GM23338 (cell line): ENCODE measurements at regions not wholly inside any gene's neighbourhood (a gene's known extent, or its start where the extent isn't known, plus 50 kb on each side); places are given as distances from the start of the nearest gene placed in this dataset.

Experiments used
- ATAC-seq: fragments of 200-7000 bp; cut with Tn5 transposase; 3 replicates; pipeline ENCODE4 v1.9.1; 2020
- DNase-seq: peaks from one replicate; pipeline ENCODE4 v3.0.0-alpha.2; 2015; ENCODE audit warnings: low spot score
- H2AFZ ChIP-seq: fragments of 200-600 bp; sonication (generic); 2 replicates; pipeline ENCODE4 v1.8.0; 2016; ENCODE audit warnings: antibody characterized with exemption, mild to moderate bottlenecking, moderate library complexity
- H3F3A ChIP-seq: fragments of 200-600 bp; sonication (generic); replicated peaks from 2 replicates; pipeline ENCODE4 v1.8.0; 2017; ENCODE audit warnings: antibody characterized with exemption, mixed run types, low read depth
- H3K27ac ChIP-seq: fragments of 200-600 bp; sonication (generic); 2 replicates; pipeline ENCODE4 v1.6.1; 2016; ENCODE audit warnings: low read depth
- H3K27me3 ChIP-seq: fragments of 200-600 bp; sonication (generic); 2 replicates; pipeline ENCODE4 v1.8.0; 2016; ENCODE audit warnings: mild to moderate bottlenecking, mixed run types, moderate library complexity; ENCODE audit not compliant: insufficient read depth
- H3K36me3 ChIP-seq: fragments of 200-600 bp; sonication (generic); 2 replicates; pipeline ENCODE4 v1.8.0; 2016; ENCODE audit warnings: mild to moderate bottlenecking; ENCODE audit not compliant: insufficient read depth
- H3K4me1 ChIP-seq: fragments of 200-600 bp; sonication (generic); 2 replicates; pipeline ENCODE4 v1.8.0; 2016; ENCODE audit warnings: mild to moderate bottlenecking, moderate library complexity; ENCODE audit not compliant: insufficient read depth
- H3K4me2 ChIP-seq: fragments of 200-600 bp; sonication (generic); 2 replicates; pipeline ENCODE4 v1.7.1; 2017; ENCODE audit warnings: mixed run types
- H3K4me3 ChIP-seq: fragments of 200-600 bp; sonication (generic); 2 replicates; pipeline ENCODE4 v1.6.1; 2016; ENCODE audit warnings: mixed run types
- H3K79me2 ChIP-seq: fragments of 200-600 bp; sonication (generic); replicated peaks from 2 replicates; pipeline ENCODE4 v1.8.0; 2017; ENCODE audit warnings: mild to moderate bottlenecking; ENCODE audit not compliant: insufficient read depth
- H3K9me2 ChIP-seq: fragments of 200-600 bp; sonication (generic); 2 replicates; pipeline ENCODE4 v1.8.0; 2017; ENCODE audit not compliant: insufficient read depth
- H4K20me1 ChIP-seq: fragments of 200-600 bp; sonication (generic); replicated peaks from 2 replicates; pipeline ENCODE4 v1.8.0; 2017; ENCODE audit warnings: mild to moderate bottlenecking; ENCODE audit not compliant: insufficient read depth
- H3K27ac Mint-ChIP-seq: 2 replicates; pipeline ENCODE4 v1.8.0; 2020; ENCODE audit warnings: inconsistent platforms, mild to moderate bottlenecking, moderate library complexity, mixed read lengths
- H3K27me3 Mint-ChIP-seq: 3 replicates; pipeline ENCODE4 v1.8.0; 2022; ENCODE audit warnings: low read depth, mild to moderate bottlenecking, moderate library complexity, mixed read lengths, inconsistent platforms; ENCODE audit not compliant: insufficient read depth, poor library complexity
- H3K36me3 Mint-ChIP-seq: 3 replicates; pipeline ENCODE4 v1.8.0; 2021; ENCODE audit warnings: low read depth, mild to moderate bottlenecking, inconsistent platforms, moderate library complexity, mixed read lengths
- H3K4me1 Mint-ChIP-seq: 3 replicates; pipeline ENCODE4 v1.8.0; 2020; ENCODE audit warnings: mild to moderate bottlenecking, inconsistent platforms, mixed read lengths
- H3K4me3 Mint-ChIP-seq: 3 replicates; pipeline ENCODE4 v1.8.0; 2021; ENCODE audit warnings: moderate library complexity, mild to moderate bottlenecking, inconsistent platforms, mixed read lengths
- H3K9me3 Mint-ChIP-seq: 3 replicates; pipeline ENCODE4 v1.8.0; 2020; ENCODE audit warnings: moderate library complexity, mild to moderate bottlenecking, inconsistent platforms, mixed read lengths
- CREB1 ChIP-seq: fragments of 250-450 bp; sonication (Bioruptor Pico); IDR thresholded peaks from 2 replicates; pipeline ENCODE4 v1.5.0; 2020; ENCODE audit warnings: low read depth, mild to moderate bottlenecking, moderate library complexity
- CTCF ChIP-seq, 2 experiments: fragments of 200-600 bp in 1 of 2; sonication (generic) in 1 of 2; conservative IDR thresholded peaks; 2 replicates each; pipeline versions ENCODE4 v1.5.1 to v1.6.1; 2016 to 2017; ENCODE audit warnings: antibody characterized with exemption in 2 of 2, low read depth in 2 of 2, mild to moderate bottlenecking in 2 of 2, moderate library complexity in 1 of 2
- ETS1 ChIP-seq: IDR thresholded peaks from 2 replicates; pipeline ENCODE4 v1.6.1; 2016; ENCODE audit warnings: antibody characterized with exemption
- EZH2phosphoT487 ChIP-seq: fragments of 200-600 bp; sonication (generic); IDR thresholded peaks from one replicate; pipeline ENCODE4 v1.8.1; 2018; ENCODE audit warnings: antibody characterized with exemption; ENCODE audit not compliant: unreplicated experiment
- JUNB ChIP-seq: IDR thresholded peaks from one replicate; pipeline ENCODE4 v1.6.1; 2016; ENCODE audit warnings: antibody characterized with exemption; ENCODE audit not compliant: unreplicated experiment
- NANOG ChIP-seq: IDR thresholded peaks from 2 replicates; pipeline ENCODE4 v1.6.1; 2016; ENCODE audit warnings: antibody characterized with exemption, borderline replicate concordance
- POLR2AphosphoS5 ChIP-seq: IDR thresholded peaks from 2 replicates; pipeline ENCODE4 v1.6.1; 2016; ENCODE audit warnings: antibody characterized with exemption, low read depth
- REST ChIP-seq: IDR thresholded peaks from one replicate; pipeline ENCODE4 v1.6.1; 2018; ENCODE audit warnings: antibody characterized with exemption; ENCODE audit not compliant: unreplicated experiment
- ZNF114 ChIP-seq: fragments of 250-450 bp; sonication (Bioruptor Pico); IDR thresholded peaks from 2 replicates; pipeline ENCODE4 v1.5.0; 2020; ENCODE audit warnings: mild to moderate bottlenecking, moderate library complexity
- ZNF331 ChIP-seq: fragments of 250-450 bp; sonication (Bioruptor Pico); IDR thresholded peaks from 2 replicates; pipeline ENCODE4 v1.5.0; 2020; ENCODE audit warnings: low read depth, mild to moderate bottlenecking, moderate library complexity

- TF ChIP-seq CTCF (conservative IDR thresholded peaks at IDR 0.05; ENCODE audit: low read depth in 2 of 2) = peak; percentile 55 to 67
- TF ChIP-seq JUNB = no peak
- no peak for TF ChIP-seq ZNF114 (CRISPR knock-in tag)
- no peak overlapping the region for H3K27ac ChIP-seq
- no peak overlapping the region for H3K4me2 ChIP-seq
- H3K4me1 ChIP-seq = peaks cover 16% of the 10 kb centered on the region; the same call in 1 of the 2 replicates
- H3K27me3 ChIP-seq = no peaks in the 10 kb centered on the region
- no peaks in the 10 kb centered on the region for H3K36me3 ChIP-seq
- no peaks in the 10 kb centered on the region for H3K9me2 ChIP-seq
- H3K36me3 Mint-ChIP-seq = no peaks in the 10 kb centered on the region
- no peak overlapping the region for H2AFZ ChIP-seq
- H3K4me3 ChIP-seq = no peak overlapping the region
- peaks cover 19% of the 10 kb centered on the region for H3K4me1 Mint-ChIP-seq
- DNase-seq (peak; percentile 59), ATAC-seq (peak; percentile 61)
- no peaks in the 10 kb centered on the region for H3F3A ChIP-seq
- no peaks in the 10 kb centered on the region for H3K9me3 Mint-ChIP-seq
- H4K20me1 ChIP-seq = no peaks in the 10 kb centered on the region
- peaks cover 6% of the 10 kb centered on the region for H3K27me3 Mint-ChIP-seq
- H3K27ac Mint-ChIP-seq = no peak overlapping the region
- H3K4me3 Mint-ChIP-seq = no peak overlapping the region
- H3K79me2 ChIP-seq = no peaks in the 10 kb centered on the region
Observed at GRCh38 chr6:92122746-92123145, 1296.6 kb downstream of the EPHA7 start.

GRCh38 chr6:92121228-92121627 lies 1298.1 kb downstream of the EPHA7 start:
- Histone ChIP-seq H2AFZ (no peak overlapping the region), H3K4me3 (no peak overlapping the region), H3K27me3 (no peaks in the 10 kb centered on the region), H4K20me1 (no peaks in the 10 kb centered on the region), H3K4me1 (peaks cover 14% of the 10 kb centered on the region; the same call in 1 of the 2 replicates), H3K36me3 (no peaks in the 10 kb centered on the region), H3F3A (no peaks in the 10 kb centered on the region), H3K79me2 (no peaks in the 10 kb centered on the region), H3K27ac (no peak overlapping the region), H3K4me2 (no peak overlapping the region), H3K9me2 (no peaks in the 10 kb centered on the region)
- H3K27me3 Mint-ChIP-seq = peaks cover 4% of the 10 kb centered on the region
- DNase-seq = no peak
- no peak for ATAC-seq
- no peaks in the 10 kb centered on the region for H3K9me3 Mint-ChIP-seq
- H3K36me3 Mint-ChIP-seq = no peaks in the 10 kb centered on the region
- H3K27ac Mint-ChIP-seq = no peak overlapping the region
- no peak overlapping the region for H3K4me3 Mint-ChIP-seq
- H3K4me1 Mint-ChIP-seq = peaks cover 18% of the 10 kb centered on the region
- TF ChIP-seq ZNF331 (CRISPR knock-in tag) = no peak
- TF ChIP-seq JUNB = no peak
- no peak for TF ChIP-seq CREB1
- no peak for TF ChIP-seq POLR2AphosphoS5
- TF ChIP-seq NANOG = no peak
- no peak for TF ChIP-seq CTCF (conservative IDR thresholded peaks at IDR 0.05; ENCODE audit: low read depth in 2 of 2)
- no peak for TF ChIP-seq REST
- no peak for TF ChIP-seq ZNF114 (CRISPR knock-in tag)
- TF ChIP-seq EZH2phosphoT487 = no peak
- no peak for TF ChIP-seq ETS1
